NCI-H1417 (cell line): ENCODE measurements at regions not wholly inside any gene's neighbourhood (a gene's known extent, or its start where the extent isn't known, plus 50 kb on each side); places are given as distances from the start of the nearest gene placed in this dataset.

ENCODE experiments used
- DNase-seq, 3 experiments: peaks; one replicate each; lab custom pipeline; 2025; lab: John Stamatoyannopoulos, UW

DNA sequence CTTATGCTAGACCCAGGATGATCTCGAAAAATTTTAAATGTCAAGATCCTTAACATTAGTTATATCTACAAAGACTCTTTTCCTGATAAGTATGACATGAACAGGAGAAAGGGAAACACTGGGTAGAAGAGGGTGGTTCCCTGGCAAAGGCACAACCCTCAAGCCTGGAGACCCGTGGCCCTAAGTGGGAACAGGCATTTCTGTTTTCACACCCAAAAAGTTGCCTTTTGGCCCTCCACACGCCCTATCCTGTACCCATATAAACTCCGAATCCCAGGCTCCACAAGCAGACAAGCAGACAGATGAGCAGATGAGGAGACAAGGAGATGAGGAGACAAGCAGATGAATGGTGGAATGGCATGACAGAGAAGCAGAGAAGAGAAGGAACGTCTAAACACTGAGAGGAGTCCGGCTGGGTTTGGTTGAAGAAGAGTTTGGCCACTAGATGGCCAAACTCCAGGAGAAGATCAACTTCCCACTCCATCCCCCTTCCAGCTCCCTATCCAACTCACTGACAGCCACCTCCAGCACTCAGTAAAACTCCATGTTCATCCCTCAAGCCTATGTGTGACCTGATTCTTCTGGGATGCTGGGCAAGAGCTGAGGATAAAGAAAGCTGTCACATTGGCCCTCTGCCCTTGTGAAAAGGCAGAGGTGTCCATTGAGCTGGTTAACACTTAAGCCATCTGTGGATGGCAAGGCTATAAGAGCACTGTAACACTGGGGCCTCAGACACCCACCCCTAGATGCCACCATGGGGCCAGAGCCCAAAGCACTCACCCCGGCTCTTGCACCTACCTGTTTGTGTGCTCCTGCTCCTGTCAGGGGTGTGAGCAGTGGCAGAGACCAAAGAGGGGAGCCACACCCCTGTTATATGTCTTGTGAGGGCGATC lies 139.6 kb upstream of the FAM20A start:
- no peak for DNase-seq

DNA sequence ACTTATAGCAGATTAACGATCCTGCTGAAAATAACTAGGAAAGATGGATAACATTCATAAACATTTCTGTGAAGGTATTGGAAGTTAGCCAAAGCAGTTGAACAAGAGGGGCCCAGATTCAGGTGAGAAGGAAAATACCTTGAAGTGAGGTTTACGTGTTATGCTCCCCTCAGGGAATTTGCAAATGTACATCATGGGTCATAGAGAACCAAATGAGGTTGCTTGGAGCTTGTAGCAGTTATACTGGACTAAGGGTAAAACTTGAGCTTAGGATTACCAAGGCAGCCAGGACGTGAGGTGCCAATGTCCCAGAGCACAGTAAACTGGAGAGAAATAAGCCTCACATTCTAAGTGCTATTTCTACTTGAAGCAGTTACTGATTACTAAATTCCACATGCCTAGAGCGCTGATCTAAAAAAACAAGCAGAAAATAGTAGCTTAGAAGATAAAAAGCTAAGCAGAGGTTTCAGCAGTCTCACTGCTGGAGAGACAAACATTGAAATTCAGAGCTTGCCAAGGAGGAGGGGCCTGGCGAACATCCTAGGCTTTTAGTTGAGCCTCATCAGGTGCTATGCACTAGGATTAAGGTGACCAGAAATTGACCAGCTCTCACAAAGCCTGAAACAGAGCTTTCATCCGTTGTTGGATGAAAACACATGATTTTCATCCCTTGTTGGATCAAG lies 136.7 kb upstream of the FAM20A start:
- DNase-seq, result no peak

DNA sequence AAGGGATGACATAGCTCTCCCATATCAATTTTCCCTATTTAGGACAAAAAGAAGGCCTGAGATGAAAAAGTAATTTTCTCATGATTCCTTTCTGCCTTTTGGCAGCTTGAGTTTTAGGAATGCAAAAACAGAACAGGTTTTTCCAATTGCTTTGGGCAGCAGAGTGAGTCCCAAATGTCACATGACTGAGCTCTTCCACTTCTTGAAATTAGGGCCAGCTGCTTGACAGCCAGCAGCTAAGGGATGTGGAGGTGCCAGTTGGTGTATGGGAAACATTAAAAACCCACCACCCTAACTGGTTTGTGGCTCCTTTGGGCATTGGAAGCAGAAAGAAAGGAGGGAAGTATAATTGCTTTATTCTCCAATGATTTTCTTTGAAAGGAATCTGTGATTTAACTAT lies 133.8 kb upstream of the FAM20A start:
- no peak for DNase-seq

DNA sequence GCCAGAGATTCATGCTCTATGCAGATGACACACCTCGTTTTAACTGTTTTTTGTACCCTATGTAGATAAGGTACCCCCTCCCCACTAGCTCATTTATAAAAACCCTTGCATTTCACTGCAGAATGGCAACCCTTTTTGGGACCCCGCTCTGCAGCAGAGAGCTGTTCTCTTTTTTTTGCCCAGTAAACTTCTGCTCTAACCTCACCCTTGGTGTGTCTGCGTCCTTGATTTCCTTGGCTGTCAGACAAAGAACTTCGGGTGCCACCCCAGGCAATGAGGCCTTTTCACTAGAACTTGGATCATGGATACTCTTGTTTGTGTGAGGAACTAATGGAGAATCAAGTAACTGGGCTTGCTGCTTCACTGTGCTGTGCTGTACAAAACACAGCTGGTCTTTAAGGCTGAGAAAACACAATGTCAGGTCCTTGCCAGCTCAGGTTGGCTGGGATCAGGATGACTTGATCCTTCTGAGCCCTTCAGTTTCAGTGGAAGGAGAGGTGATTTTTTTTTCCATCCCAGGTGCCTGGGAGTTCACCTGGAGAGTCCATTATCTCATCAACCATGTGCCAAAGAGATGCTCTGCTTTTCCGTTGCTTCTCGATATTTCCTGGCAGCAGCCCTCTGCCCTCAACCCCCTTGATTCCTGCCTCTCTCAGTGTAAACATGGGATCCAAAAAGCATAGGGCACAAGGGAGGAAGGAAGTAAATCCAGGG lies 133.2 kb upstream of the FAM20A start:
- no peak for DNase-seq

DNA sequence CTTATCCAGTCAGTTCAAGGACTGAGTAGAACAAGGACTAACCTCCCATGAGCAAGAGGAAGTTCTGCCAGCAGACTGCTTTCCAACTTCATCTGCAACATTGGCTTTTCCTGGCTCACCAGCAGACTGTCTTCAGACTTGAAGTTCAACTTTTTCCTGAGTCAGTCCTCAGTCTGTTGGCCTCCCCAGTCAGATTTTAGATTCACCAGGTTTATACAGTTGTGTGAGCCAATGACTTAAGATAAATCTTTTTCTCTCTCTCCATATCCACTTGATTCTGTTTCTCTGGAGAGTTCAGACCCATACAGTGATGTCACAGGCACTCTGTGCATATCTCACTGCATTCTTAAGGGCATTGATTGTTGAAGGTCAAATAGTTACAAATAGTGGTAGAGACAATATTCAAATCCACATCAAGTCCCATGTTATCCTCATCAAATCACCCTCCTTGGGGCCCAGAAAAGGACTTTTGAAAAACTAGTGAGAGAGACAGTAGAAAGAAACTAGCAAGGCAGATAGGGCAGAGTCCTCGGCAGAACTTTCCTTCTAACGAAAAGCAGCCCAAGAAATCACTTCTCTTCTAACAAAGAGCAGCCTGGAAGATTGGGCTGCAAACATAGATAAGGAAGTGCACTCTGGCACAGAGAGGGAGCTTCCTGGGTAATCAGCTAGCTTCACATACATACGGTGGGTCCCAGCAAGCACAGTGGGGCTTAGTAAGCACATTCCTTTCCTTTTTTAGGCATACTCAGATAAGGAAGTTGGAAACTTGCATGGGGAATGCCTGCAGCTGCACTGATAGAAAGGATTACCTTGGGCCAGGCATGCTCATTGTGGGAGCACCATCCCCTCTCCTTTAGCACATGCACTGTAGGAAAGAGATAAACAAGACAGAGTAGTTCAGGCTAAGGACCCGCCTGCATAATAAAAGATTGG lies 132.3 kb upstream of the FAM20A start:
- no peak for DNase-seq

DNA sequence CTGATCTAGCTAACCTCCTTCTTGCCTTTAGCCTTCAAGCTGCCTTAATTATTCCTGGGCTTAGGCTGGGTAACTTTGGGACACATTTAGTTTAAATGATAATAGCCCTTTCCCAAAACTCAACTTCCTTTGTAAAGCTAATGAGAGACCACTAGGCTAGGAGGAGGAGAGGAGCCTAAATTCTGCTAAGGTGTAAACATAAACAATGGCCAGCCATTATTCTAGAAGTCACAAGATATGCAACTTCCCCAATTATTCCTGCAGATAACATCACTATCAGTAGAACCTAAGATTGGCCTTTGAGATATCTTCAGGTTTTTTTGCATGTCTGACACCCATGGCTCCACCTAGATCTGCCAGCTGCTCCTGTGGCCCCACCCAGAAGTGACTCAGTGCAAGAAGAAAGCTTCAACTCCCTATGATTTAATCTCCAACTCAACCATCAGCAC lies 131.2 kb upstream of the FAM20A start:
- no peak for DNase-seq

DNA sequence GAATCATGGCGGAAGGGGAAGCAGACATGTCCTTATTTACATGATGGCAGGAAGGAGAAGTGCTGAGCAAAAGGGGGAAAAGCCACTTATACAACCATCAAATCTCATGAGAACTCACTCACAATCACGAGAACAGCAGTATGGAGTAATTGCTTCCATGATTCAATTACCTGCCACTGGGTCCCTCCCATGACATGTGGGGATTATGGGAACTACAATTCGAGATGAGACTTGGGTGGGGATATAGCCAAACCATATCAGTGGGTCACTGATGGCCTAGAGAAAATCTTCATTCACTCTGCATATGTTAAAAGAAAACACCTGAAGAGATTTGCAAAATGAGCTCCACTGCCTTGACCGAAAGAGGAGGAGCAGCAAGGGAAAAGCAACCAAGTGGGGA lies 130.3 kb upstream of the FAM20A start:
- DNase-seq, result no peak

DNA sequence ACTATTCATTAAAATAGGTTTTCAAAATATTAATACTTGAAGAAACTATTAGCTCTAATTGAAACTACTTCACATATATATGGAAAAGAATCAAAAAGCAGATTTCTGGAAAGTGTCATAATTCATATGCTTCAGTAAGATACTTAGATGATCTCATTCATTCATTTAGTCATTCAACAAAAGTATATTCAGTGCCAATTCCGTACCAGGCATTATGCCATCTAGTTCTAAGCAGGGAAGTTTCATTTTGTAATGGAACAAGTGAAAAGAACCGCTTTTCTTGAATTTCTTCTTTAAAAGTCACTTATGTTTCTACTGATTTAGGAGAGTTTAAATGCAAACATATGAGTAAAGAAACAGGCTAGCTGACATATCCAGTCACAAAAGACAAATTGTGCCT lies 118.3 kb upstream of the FAM20A start:
- DNase-seq, result no peak

DNA sequence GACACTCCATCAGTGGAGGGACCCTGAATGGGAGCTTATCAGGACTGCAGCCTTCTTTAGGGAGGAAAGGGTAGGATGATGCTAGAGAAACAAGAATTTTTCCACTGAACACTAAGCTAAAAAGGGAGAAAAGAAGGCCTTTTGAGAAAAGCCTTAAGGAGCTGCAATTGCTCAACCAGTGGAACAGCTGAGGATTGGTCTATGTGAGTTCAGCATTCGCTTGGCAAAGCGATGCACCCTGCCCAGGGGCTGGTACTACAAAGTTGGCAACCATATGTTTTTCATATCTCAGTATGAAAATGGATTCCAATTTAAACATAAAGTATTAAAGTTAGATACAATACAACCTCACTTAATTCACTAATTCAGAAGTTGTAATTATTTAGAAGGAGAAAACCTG lies 117.8 kb upstream of the FAM20A start:
- DNase-seq, result no peak

DNA sequence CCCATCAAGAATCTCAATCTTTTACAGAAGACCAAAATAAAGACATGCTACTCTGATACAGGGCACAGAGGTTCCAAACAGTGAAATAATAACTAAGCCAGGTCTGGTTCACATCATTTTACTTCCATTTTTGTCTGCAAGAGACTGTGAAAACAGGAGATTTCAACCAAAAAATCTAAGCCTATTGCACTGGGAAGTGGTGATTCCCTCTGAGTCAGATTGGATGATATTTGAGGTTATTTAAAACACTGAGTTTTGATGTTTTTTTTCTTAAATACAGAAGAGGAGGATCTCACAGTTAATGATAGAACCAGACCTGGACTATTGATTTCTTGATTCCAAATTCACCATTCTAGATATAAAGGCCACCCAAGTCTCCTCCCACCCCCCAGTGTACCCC lies 117.3 kb upstream of the FAM20A start:
- no peak for DNase-seq

DNA sequence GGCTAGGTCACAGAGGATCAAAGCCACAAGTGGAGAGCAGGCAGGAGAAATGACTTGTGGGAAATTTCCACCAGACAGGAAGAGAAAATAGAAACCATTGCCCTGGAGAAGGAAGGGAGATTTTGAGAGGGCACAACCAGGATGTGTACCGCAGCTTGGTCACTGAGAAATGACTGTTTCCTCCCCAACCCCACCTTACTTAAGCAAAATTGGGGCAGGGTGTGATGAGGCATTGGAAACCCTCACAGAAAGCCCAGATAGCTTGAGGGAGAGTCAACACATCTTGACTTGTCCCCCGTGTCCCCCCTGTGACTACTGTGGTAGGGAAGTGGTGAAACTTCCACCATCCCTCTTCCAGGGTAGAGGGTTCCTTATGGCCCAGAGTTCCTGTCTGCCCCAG lies 113.5 kb upstream of the FAM20A start:
- no peak for DNase-seq

DNA sequence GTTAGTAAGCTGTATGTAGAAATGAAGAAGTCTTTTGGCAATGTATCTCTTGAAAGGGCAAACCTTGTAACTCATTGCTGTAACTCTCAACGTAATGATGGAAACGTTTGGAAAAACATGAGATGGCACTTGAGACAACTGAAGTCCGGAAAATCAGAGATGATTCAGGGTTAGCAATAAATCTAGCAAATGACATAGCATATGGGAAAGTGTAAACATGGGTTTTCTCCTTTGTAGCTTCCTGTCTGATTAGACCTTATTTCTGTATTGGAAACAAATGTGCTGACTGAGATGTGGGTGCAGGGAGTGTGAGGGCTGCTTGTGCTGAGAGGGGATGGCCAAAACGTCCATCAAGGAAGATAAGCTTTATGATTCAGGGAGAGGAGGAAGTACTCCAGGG lies 110.7 kb upstream of the FAM20A start:
- DNase-seq, result peak in 1 of 3 experiments; percentile 17

DNA sequence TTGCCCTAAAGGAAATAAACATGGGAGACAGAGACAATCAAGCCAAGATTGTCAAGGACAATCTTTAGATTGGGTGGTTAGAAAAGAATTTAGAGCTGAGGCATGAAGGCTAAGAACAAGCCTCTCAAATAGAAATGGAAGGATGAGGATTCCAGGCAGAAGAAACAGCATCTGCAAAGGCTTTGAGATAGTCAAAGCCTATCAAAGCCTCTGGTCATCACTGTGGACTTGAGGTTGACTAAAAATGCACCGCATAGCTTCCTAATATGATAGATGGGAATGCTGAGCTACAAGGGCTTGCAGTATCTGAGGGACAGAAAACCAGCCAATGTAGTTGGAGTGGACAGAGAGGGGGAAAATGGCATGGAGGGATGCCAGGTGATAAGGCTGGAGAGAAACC lies 109.8 kb upstream of the FAM20A start:
- DNase-seq, result no peak

DNA sequence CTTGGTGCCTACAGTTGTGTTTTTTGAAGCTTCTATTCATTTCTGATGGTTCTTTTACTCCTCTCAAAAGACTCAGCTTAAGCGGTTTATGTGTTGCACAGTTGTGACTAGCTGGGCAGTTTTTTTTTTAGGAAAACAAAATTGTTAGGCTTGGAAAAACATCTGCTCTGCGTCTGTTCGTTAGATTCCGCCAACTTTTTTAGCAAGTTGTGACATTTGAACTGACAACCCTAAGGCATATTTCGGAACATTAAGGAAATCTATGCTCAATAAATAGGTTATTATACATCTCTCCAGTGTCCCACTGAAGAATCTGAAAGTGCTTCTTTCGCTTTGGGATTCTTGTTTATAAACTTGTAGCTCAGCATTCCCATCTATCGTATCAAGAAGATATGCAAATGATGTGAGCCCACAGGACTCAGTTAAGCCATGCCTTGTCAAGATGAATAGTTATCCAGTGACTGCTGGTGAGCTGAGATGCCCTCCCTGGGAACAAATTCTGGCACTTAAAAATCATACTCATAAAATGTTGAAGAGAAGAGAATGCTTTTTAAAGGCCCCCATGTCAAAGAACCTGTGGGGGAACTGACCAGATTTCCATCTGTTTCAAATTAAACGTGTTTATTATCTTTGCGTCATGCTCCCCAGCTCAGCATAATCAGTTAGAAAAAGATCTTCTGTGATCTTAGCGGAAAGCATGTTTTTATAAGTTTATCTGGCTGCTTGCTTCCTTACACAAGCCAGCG lies 109.0 kb upstream of the FAM20A start:
- no peak for DNase-seq

DNA sequence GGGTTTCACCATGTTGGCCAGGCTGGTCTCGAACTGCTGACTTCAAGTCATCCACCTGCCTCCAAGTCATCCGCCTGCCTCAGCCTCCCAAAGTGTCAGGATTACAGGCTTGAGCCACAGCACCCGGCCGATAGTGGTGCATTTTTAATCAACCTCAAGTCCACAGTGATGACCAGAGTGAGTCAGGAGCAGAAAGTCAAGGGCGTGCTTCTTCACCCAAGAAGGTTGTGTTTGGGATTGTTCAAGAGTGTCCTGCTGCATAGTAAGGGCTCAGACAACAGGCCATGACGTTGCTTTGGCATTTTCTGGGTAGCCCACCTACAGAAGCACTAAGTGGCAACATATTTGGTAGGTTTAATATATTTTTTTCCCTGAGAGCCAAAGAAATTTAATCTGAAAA lies 108.3 kb upstream of the FAM20A start:
- DNase-seq, result no peak

DNA sequence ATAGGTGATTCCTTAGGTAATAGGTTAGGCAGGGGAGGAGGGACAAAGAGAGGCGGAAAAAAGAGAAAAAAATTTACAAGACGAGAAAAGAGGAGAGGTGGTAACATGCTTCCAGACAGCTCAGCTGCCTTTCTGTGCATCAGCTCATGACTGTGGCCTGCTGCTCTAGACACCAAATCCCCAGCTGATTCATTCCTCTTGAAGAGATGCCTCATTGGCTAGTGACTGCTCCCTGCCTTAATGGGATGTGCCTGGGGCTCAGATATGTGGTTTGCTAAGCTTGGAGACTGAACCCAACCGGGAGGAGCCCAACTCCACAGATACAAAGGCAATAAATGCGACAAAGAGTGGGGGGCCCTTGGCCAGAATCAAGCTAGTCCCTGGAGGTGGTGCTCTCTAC lies 105.9 kb upstream of the FAM20A start:
- DNase-seq, result no peak

DNA sequence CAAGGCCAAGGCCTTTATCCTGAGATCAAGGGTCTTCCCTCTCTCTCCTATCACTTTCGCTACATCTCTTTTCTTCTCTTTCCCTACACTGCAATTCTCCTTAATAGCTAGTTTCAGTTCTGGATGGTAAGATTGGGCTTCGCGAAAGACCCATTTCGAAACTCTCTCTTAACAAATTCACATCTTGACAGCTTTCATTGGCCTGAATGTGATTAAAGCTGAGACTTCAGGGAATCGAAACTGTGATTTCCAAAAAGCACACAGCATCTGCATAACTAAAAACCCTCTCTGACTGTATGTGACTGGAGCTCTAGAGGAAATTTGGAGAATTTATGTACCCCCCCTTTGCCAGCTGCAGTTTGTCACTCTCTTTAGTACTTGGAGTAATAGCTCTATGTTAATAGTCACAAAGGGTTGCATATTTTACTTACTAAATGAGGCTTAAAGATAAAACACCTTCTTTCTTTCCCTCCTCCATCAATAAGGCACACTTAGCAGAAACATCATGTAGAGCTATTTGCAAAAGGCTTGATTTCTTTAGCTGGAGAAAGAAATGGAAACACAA lies 105.3 kb upstream of the FAM20A start:
- DNase-seq, result no peak

DNA sequence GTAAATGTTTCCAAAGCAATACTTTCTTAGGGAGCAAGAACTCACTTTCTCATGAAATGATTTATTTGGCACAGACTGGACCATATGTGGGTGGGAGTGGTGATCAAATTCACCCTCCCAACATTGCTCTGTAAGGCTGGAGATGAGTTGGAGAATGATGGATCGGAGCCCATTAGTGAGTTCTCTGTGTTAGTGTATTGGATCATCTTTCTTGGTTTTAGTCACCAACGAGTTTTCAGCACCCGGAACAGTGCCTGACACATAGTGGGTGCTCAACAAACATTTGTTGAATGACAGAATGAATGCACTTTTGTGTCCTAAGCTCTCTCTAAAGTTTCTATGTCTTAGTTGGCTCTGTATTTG lies 104.5 kb upstream of the FAM20A start:
- DNase-seq, result no peak

DNA sequence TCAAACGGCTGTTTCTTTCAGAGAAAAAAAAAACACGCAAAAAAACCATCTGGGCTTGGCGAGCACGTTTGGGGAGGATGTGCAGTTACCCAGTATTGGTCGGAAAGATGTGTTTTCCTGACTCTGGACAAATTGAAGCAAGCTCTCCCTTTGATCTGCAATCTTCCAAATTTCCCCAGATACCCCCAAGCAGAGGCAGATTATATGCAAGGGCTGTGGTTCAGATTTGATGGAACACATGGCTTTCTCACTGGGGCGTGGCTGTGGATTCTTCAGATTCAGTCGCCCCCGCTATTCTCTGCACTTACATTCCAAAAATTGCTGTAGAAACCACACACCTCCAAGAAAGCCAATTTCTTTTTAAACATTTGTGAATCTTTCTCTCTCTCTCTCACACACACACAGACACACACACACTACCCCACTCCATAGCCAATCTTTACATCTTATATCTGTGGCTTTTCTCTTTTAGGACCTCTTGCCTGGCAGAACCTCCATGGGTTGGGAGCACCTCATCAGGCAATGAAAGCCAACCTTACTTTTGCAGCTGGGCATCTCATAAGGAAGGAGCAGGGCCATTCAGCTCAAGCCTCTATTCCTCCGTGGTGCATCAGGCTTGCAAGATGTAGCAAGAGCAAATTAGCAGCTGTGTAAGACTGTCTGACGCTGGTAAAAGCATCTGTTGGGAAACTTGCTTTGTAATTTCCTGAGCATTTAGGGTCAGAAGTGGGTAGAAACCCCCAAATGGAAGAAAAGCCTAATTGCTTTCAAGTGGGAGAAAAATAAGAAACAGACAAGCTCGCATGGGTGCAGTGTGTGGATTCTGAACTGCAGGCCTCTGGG lies 103.9 kb upstream of the FAM20A start:
- no peak for DNase-seq

DNA sequence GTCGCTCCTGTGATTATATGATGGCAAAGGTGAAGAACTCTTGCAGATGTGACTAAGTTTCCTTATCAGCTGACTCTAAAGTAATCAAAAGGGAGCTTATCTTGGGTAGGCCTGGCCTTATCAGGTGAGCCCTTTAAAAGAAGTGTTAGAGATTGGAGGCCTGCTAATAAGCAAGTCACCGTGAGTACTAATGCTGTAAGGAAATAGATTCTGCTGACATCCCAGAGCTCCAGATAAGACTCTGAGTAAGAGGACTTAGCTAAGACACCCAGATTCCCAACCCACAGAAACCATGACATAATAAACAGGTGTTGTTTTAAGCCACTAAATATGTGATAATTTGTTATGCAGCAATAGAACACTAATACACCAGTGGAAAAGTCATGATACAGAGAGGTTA lies 99.9 kb upstream of the FAM20A start:
- no peak for DNase-seq
